Activated CD8-positive, alpha-beta memory T cell treated with anti-CD3 and anti-CD28 coated beads for 4 hours (primary cell): ENCODE measurements at regions not wholly inside any gene's neighbourhood (a gene's known extent, or its start where the extent isn't known, plus 50 kb on each side); places are given as distances from the start of the nearest gene placed in this dataset.

ENCODE experiments used
- DNase-seq, 2 donors: peaks; one replicate each; pipeline ENCODE4 v3.0.0-alpha.2; 2020; ENCODE audit warnings: low read depth in 2 of 2

- DNase-seq = no peak
Measured at GRCh38 chr2:217749008-217749407, 253.8 kb downstream of the TNS1 start.

- no peak for DNase-seq
Measured at GRCh38 chr2:217746808-217747207, 256.0 kb downstream of the TNS1 start.

GRCh38 chr2:217743966-217744761, 258.6 kb downstream of the TNS1 start:
- no peak for DNase-seq

- DNase-seq = no peak
Measured at GRCh38 chr2:217743407-217743806, 259.4 kb downstream of the TNS1 start.

- no peak for DNase-seq
Measured at GRCh38 chr2:217742841-217743240, 260.0 kb downstream of the TNS1 start.

- DNase-seq = no peak
Measured at GRCh38 chr2:217742276-217742675, 260.5 kb downstream of the TNS1 start.

- DNase-seq = no peak
Measured at GRCh38 chr2:217741381-217741955, 261.3 kb downstream of the TNS1 start.

- DNase-seq = no peak
Measured at GRCh38 chr2:217740756-217741155, 262.0 kb downstream of the TNS1 start.

GRCh38 chr2:217740178-217740577, 262.6 kb downstream of the TNS1 start:
- DNase-seq = no peak

GRCh38 chr2:217739741-217740140, 263.1 kb downstream of the TNS1 start:
- DNase-seq = no peak

- DNase-seq = no peak
Measured at GRCh38 chr2:217738061-217738460, 264.7 kb downstream of the TNS1 start.

GRCh38 chr2:217736776-217737550, 265.8 kb downstream of the TNS1 start:
- DNase-seq = no peak

- no peak for DNase-seq
Measured at GRCh38 chr2:217735899-217736298, 266.9 kb downstream of the TNS1 start.

- no peak for DNase-seq
Measured at GRCh38 chr2:217735034-217735433, 267.8 kb downstream of the TNS1 start.

GRCh38 chr2:217733461-217733860, 269.3 kb downstream of the TNS1 start:
- no peak for DNase-seq

- no peak for DNase-seq
Measured at GRCh38 chr2:217732992-217733391, 269.8 kb downstream of the TNS1 start.

GRCh38 chr2:217731805-217732204, 271.0 kb downstream of the TNS1 start:
- no peak for DNase-seq

GRCh38 chr2:217729421-217730053, 273.3 kb downstream of the TNS1 start:
- DNase-seq = no peak

GRCh38 chr2:217727801-217728200, 275.0 kb downstream of the TNS1 start:
- DNase-seq = no peak

GRCh38 chr2:217725409-217725808, 277.4 kb downstream of the TNS1 start:
- DNase-seq = no peak

- DNase-seq = no peak
Measured at GRCh38 chr2:217724471-217724870, 278.3 kb downstream of the TNS1 start.

- DNase-seq = no peak
Measured at GRCh38 chr2:217723981-217724380, 278.8 kb downstream of the TNS1 start.
